Stimulated activated CD4-positive, alpha-beta T cell treated with anti-CD3 and anti-CD28 coated beads, Interleukin-4, amount 100 ng/mL, for 24 hours (primary cell): ENCODE measurements at regions not wholly inside any gene's neighbourhood (a gene's known extent, or its start where the extent isn't known, plus 50 kb on each side); places are given as distances from the start of the nearest gene placed in this dataset.
"Not testable (repeated sequence)": the region's sequence is repeated elsewhere in the genome, so short reads cannot be mapped to it uniquely, and the experiment has no call there.

Experiments
- DNase-seq: peaks from one replicate; pipeline ENCODE4 v3.0.0-alpha.2; 2020

GRCh38 chr4:160247091-160247656 is 1144.3 kb downstream of the RAPGEF2 start:
- DNase-seq, result no peak

GRCh38 chr4:160251522-160252170 is 1148.8 kb downstream of the RAPGEF2 start:
- no peak for DNase-seq

GRCh38 chr4:160257318-160257717 is 1154.4 kb downstream of the RAPGEF2 start:
- DNase-seq, result no peak

GRCh38 chr4:160265014-160265413 is 1162.1 kb downstream of the RAPGEF2 start:
- DNase-seq, result no peak

GRCh38 chr4:160265836-160266235 is 1163.0 kb downstream of the RAPGEF2 start:
- DNase-seq, result no peak

GRCh38 chr4:160276785-160277325 is 1174.0 kb downstream of the RAPGEF2 start:
- DNase-seq, result no peak

- DNase-seq, result no peak
These were observed 1180.2 kb downstream of the RAPGEF2 start for GRCh38 chr4:160283081-160283480.

GRCh38 chr4:160284516-160284915 is 1181.6 kb downstream of the RAPGEF2 start:
- DNase-seq, result no peak

GRCh38 chr4:160286051-160286450 is 1183.2 kb downstream of the RAPGEF2 start:
- DNase-seq, result no peak

- DNase-seq, result no peak
These were observed 1193.6 kb downstream of the RAPGEF2 start for GRCh38 chr4:160296476-160296875.

- DNase-seq, result no peak
These were observed 1196.3 kb downstream of the RAPGEF2 start for GRCh38 chr4:160299177-160299576.

GRCh38 chr4:160299608-160300007 is 1196.7 kb downstream of the RAPGEF2 start:
- no peak for DNase-seq

- no peak for DNase-seq
These were observed 1213.2 kb downstream of the RAPGEF2 start for GRCh38 chr4:160316036-160316435.

- no peak for DNase-seq
These were observed 1215.8 kb downstream of the RAPGEF2 start for GRCh38 chr4:160318567-160319220.

GRCh38 chr4:160319221-160319867 is 1216.5 kb downstream of the RAPGEF2 start:
- DNase-seq, result no peak

- DNase-seq, result no peak
These were observed 1217.0 kb downstream of the RAPGEF2 start for GRCh38 chr4:160319868-160320260.

- DNase-seq, result no peak
These were observed 1223.2 kb downstream of the RAPGEF2 start for GRCh38 chr4:160326110-160326509.

GRCh38 chr4:160347197-160347596 is 1244.3 kb downstream of the RAPGEF2 start:
- no peak for DNase-seq

- DNase-seq, result no peak
These were observed 1248.1 kb downstream of the RAPGEF2 start for GRCh38 chr4:160350944-160351343.

GRCh38 chr4:160352637-160353036 is 1249.8 kb downstream of the RAPGEF2 start:
- no peak for DNase-seq

GRCh38 chr4:160353548-160353947 is 1250.7 kb downstream of the RAPGEF2 start:
- DNase-seq, result no peak

GRCh38 chr4:160362478-160362877 is 1259.6 kb downstream of the RAPGEF2 start:
- DNase-seq, result no peak

GRCh38 chr4:160364217-160364616 is 1261.3 kb downstream of the RAPGEF2 start:
- DNase-seq, result no peak

GRCh38 chr4:160364665-160365064 is 1261.8 kb downstream of the RAPGEF2 start:
- not testable (repeated sequence) for DNase-seq
